ENCODE measurements at regions not wholly inside any gene's neighbourhood (a gene's known extent, or its start where the extent isn't known, plus 50 kb on each side); places are given as distances from the start of the nearest gene placed in this dataset.

GRCh38 chr19:30677702-30678101, 305.5 kb downstream of the ZNF536 start:
- H3K27ac Mint-ChIP-seq, result no peak overlapping the region
- 89 to 100% methylated on average over 1 to 6 of the region's 6 CpGs for WGBS, 2 experiments (ENCODE audit: insufficient coverage in 1 of 2, insufficient read length in 1 of 2)

DNA sequence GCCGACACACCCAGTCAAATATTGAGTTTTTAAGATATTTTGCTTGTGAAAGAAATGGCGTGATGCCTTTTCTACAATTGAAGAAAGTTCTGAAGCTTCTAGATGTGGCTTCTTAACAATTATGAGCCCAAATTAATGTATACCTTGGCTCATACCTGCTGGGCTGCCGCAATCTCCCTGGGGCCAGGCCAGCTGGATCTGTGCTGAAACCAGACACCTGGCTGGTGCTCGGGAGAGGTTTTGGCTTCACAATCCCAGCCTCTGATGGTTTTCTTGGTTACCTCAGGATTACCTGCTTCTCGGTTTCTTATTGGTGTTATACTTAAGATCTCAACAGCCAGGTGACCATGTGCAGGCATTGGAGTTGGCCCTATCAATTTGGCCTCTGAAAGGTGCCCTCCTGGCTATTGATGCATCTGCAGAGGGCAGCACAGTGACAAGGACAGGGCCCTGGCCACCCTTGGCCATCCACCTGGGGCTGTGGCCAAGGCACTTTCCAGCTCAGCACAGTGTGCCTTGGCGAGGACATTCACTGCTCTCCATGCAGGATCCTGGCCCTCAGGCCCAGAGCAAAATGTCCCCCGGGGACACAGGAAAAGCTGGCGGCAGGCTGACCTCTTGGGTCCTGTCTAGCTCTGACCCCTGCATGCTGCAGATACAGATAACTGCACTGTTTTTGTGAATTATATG, 305.0 kb downstream of the ZNF536 start:
- Histone ChIP-seq H3K4me3 (ENCODE audit: low read length) (no peak overlapping the region), H3K36me3 (ENCODE audit: control insufficient read depth, insufficient read depth, low read length) (no peaks in the 10 kb centered on the region), H3K27me3 (ENCODE audit: control insufficient read depth, insufficient read depth, low read length, poor library complexity, severe bottlenecking) (no peaks in the 10 kb centered on the region), H3K9ac (ENCODE audit: extremely low read depth, low read length, poor library complexity, severe bottlenecking) (no peak overlapping the region), H3K4me1 (ENCODE audit: control insufficient read depth, insufficient read depth, low read length) (peaks cover 2% of the 10 kb centered on the region), H3K9me3 (ENCODE audit: control insufficient read depth, low read length) (no peaks in the 10 kb centered on the region), H3K27ac (ENCODE audit: low read depth, low read length) (no peak overlapping the region)
- TF ChIP-seq CTCF (conservative IDR thresholded peaks at IDR 0.05), result no peak
- Mint-ChIP-seq H3K9me3 (no peaks in the 10 kb centered on the region), H3K4me3 (no peak overlapping the region), H3K36me3 (ENCODE audit: low read depth) (no peaks in the 10 kb centered on the region), H3K4me1 (peaks cover 2% of the 10 kb centered on the region), H3K27me3 (ENCODE audit: insufficient read depth) (no peaks in the 10 kb centered on the region), H3K27ac (no peak overlapping the region)
- DNase-seq, result no peak
- 91 to 100% methylated on average over 7 to 8 of the region's 8 CpGs for whole genome bisulfite sequencing, 2 experiments (ENCODE audit: insufficient coverage in 1 of 2, insufficient read length in 1 of 2)

More at GRCh38 chr19:30677702-30678101, 305.5 kb downstream of the ZNF536 start:
- H3K9me3 Mint-ChIP-seq, result no peaks in the 10 kb centered on the region
- H3K36me3 ChIP-seq (ENCODE audit: control insufficient read depth, insufficient read depth, low read length), result no peaks in the 10 kb centered on the region
- no peak for DNase-seq
- H3K4me3 ChIP-seq (ENCODE audit: low read length), result no peak overlapping the region
- H3K27me3 Mint-ChIP-seq (ENCODE audit: insufficient read depth), result no peaks in the 10 kb centered on the region
- H3K27me3 ChIP-seq (ENCODE audit: control insufficient read depth, insufficient read depth, low read length, poor library complexity, severe bottlenecking), result no peaks in the 10 kb centered on the region
- no peak overlapping the region for H3K4me3 Mint-ChIP-seq
- H3K9me3 ChIP-seq (ENCODE audit: control insufficient read depth, low read length), result no peaks in the 10 kb centered on the region
- no peak overlapping the region for H3K9ac ChIP-seq (ENCODE audit: extremely low read depth, low read length, poor library complexity, severe bottlenecking)
- no peak for TF ChIP-seq CTCF (conservative IDR thresholded peaks at IDR 0.05)
- no peak overlapping the region for H3K27ac ChIP-seq (ENCODE audit: low read depth, low read length)
- H3K4me1 Mint-ChIP-seq, result peaks cover 2% of the 10 kb centered on the region
- peaks cover 2% of the 10 kb centered on the region for H3K4me1 ChIP-seq (ENCODE audit: control insufficient read depth, insufficient read depth, low read length)
- H3K36me3 Mint-ChIP-seq (ENCODE audit: low read depth), result no peaks in the 10 kb centered on the region

DNA sequence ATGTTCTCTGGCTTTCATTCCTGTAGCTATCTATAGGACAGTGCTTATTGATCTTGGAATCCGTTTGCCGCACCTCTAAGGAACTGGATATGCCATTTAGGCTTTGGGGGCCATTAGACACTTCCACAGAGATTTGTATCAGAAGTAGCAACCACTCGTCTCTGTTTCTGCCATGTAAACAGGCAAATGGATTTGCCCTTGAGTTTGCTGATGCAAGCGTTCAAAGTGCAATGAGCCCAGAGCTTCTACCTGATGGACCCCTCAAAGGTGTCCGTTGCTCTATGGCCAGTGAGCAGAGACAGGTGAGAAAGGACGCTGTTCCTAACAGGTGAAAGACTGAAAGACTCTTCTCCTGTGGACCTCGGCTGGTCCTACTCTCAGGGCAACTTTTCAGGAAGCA, 302.9 kb downstream of the ZNF536 start:
- no peak overlapping the region for H3K9ac ChIP-seq (ENCODE audit: extremely low read depth, low read length, poor library complexity, severe bottlenecking)
- Mint-ChIP-seq H3K27ac (no peak overlapping the region), H3K36me3 (ENCODE audit: low read depth) (no peaks in the 10 kb centered on the region), H3K4me1 (peaks cover 2% of the 10 kb centered on the region), H3K27me3 (ENCODE audit: insufficient read depth) (no peaks in the 10 kb centered on the region), H3K4me3 (no peak overlapping the region), H3K9me3 (no peaks in the 10 kb centered on the region)
- WGBS, 2 experiments (ENCODE audit: insufficient coverage in 1 of 2, insufficient read length in 1 of 2), result 89 to 93% methylated on average over 7 of the region's 7 CpGs
- peaks cover 2% of the 10 kb centered on the region for H3K4me1 ChIP-seq (ENCODE audit: control insufficient read depth, insufficient read depth, low read length)
- DNase-seq, result peak; percentile 13
- no peaks in the 10 kb centered on the region for H3K36me3 ChIP-seq (ENCODE audit: control insufficient read depth, insufficient read depth, low read length)
- H3K27ac ChIP-seq (ENCODE audit: low read depth, low read length), result no peak overlapping the region
- H3K4me3 ChIP-seq (ENCODE audit: low read length), result no peak overlapping the region
- H3K27me3 ChIP-seq (ENCODE audit: control insufficient read depth, insufficient read depth, low read length, poor library complexity, severe bottlenecking), result no peaks in the 10 kb centered on the region
- TF ChIP-seq CTCF (conservative IDR thresholded peaks at IDR 0.05), result no peak
- no peaks in the 10 kb centered on the region for H3K9me3 ChIP-seq (ENCODE audit: control insufficient read depth, low read length)

Data from endodermal cell (in vitro differentiated cells).